ENCODE measurements at regions not wholly inside any gene's neighbourhood (a gene's known extent, or its start where the extent isn't known, plus 50 kb on each side); places are given as distances from the start of the nearest gene placed in this dataset.
A peak's percentile ranks its signal among the peaks of the same experiment; 100 is the strongest.
"Not testable (repeated sequence)": the region's sequence is repeated elsewhere in the genome, so short reads cannot be mapped to it uniquely, and the experiment has no call there.

DNA sequence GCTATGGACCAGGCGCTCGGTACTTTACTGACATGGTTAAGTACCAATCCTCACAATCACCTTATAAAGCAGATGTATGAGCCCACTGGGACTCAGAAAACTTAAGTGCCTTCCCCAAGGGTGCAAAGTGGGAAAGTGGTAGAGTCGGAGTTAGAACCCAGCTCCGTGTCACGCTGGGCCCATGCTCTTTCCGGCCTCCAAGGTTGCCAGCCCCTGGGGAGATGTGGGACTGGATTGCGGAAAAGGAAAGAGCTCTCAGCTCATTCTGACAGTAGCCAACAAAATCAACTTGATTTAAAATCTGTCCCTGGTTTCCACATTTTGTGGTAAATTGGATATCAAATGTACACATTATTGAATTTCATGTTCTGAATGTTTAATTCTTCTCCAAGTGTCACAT is 403.8 kb downstream of the DCDC2C start:
- Mint-ChIP-seq H3K4me3 (no peak overlapping the region), H3K27ac (no peak overlapping the region), H3K36me3 (no peaks in the 10 kb centered on the region), H3K4me1 (peaks cover 4% of the 10 kb centered on the region), H3K27me3 (ENCODE audit: insufficient read depth, low read depth) (peaks cover 9% of the 10 kb centered on the region), H3K9me3 (peaks cover 4% of the 10 kb centered on the region)
- Histone ChIP-seq H3K27me3 (no peaks in the 10 kb centered on the region), H3K4me1 (peaks cover 6% of the 10 kb centered on the region), H3K9me3 (ENCODE audit: low read depth) (no peaks in the 10 kb centered on the region), H3K9ac (no peak overlapping the region), H2AFZ (replicated peaks) (no peak overlapping the region), H3K36me3 (no peaks in the 10 kb centered on the region), H3K4me3 (no peak overlapping the region), H3K79me2 (ENCODE audit: low read depth) (no peaks in the 10 kb centered on the region), H3F3A (ENCODE audit: low read depth) (no peaks in the 10 kb centered on the region), H4K20me1 (ENCODE audit: low read depth) (no peaks in the 10 kb centered on the region), H3K27ac (no peak overlapping the region), H3K4me2 (no peak overlapping the region)
- DNase-seq (ENCODE audit: low spot score) = no peak
- TF ChIP-seq CTCF (IDR thresholded peaks at IDR 0.05) (no peak), EZH2 (IDR thresholded peaks at IDR 0.05) (no peak), EZH2phosphoT487 (IDR thresholded peaks at IDR 0.05) (no peak)

DNA sequence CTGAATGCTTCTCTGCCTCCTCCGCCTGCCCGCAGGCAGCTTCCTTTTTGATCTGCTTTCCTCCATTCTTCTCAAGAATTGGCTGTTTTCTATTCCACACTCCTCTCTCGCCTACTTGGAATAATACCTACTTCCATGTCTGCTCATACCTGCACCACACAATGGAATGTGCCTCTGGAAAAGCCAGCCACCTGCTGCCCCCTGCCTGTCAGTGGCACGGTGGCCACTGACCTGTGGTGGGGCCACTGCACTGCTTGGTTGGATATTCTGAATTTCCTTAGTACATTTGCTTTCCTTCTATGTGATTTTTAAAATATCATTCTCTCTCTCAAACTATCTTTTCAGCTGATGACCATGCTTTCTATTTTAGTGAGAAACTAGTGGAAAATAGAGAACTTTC is 406.9 kb downstream of the DCDC2C start:
- H3K9ac ChIP-seq = no peak overlapping the region
- Mint-ChIP-seq H3K36me3 (no peaks in the 10 kb centered on the region), H3K27me3 (ENCODE audit: insufficient read depth, low read depth) (peaks cover 7% of the 10 kb centered on the region), H3K9me3 (peaks cover under 1% of the 10 kb centered on the region), H3K4me1 (peaks cover 4% of the 10 kb centered on the region), H3K27ac (no peak overlapping the region), H3K4me3 (no peak overlapping the region)
- H3K79me2 ChIP-seq (ENCODE audit: low read depth) = no peaks in the 10 kb centered on the region
- no peaks in the 10 kb centered on the region for H3F3A ChIP-seq (ENCODE audit: low read depth)
- DNase-seq (ENCODE audit: low spot score) = no peak
- H3K4me1 ChIP-seq = no peaks in the 10 kb centered on the region
- H3K27me3 ChIP-seq = no peaks in the 10 kb centered on the region
- H3K36me3 ChIP-seq = no peaks in the 10 kb centered on the region
- no peaks in the 10 kb centered on the region for H3K9me3 ChIP-seq (ENCODE audit: low read depth)
- no peak overlapping the region for H3K27ac ChIP-seq
- no peaks in the 10 kb centered on the region for H4K20me1 ChIP-seq (ENCODE audit: low read depth)
- no peak overlapping the region for H3K4me3 ChIP-seq
- H2AFZ ChIP-seq (replicated peaks) = no peak overlapping the region
- no peak overlapping the region for H3K4me2 ChIP-seq
- peak; percentile 24 for TF ChIP-seq CTCF (IDR thresholded peaks at IDR 0.05)
- no peak for TF ChIP-seq EZH2 (IDR thresholded peaks at IDR 0.05)

DNA sequence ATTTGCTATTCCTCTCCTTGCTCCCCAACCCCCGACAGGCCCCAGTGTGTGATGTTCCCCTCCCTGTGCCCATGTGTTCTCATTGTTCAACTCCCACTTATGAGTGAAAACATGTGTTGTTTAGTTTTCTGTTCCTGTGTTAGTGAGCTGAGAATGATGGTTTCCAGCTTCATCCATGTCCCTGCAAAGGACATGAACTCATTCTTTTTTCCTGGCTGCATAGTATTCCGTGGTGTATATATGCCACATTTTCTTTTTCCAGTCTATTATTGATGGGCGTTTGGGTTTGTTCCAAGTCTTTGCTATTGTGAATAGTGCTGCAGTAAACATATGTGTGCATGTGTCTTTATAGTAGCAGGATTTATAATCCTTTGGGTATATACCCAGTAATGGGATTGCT is 412.1 kb downstream of the DCDC2C start:
- not testable (repeated sequence) for H3K27me3 Mint-ChIP-seq (ENCODE audit: insufficient read depth, low read depth); H3K36me3 ChIP-seq; H3K4me3 Mint-ChIP-seq; H3K36me3 Mint-ChIP-seq; H3K27ac Mint-ChIP-seq; H3K4me3 ChIP-seq; H3F3A ChIP-seq (ENCODE audit: low read depth); H3K9ac ChIP-seq; H3K4me1 Mint-ChIP-seq; H3K27me3 ChIP-seq; H2AFZ ChIP-seq (replicated peaks); H3K9me3 ChIP-seq (ENCODE audit: low read depth); H3K27ac ChIP-seq; H3K79me2 ChIP-seq (ENCODE audit: low read depth); DNase-seq (ENCODE audit: low spot score); H3K4me2 ChIP-seq; H4K20me1 ChIP-seq (ENCODE audit: low read depth); H3K4me1 ChIP-seq
- peaks cover 13% of the 10 kb centered on the region for H3K9me3 Mint-ChIP-seq

DNA sequence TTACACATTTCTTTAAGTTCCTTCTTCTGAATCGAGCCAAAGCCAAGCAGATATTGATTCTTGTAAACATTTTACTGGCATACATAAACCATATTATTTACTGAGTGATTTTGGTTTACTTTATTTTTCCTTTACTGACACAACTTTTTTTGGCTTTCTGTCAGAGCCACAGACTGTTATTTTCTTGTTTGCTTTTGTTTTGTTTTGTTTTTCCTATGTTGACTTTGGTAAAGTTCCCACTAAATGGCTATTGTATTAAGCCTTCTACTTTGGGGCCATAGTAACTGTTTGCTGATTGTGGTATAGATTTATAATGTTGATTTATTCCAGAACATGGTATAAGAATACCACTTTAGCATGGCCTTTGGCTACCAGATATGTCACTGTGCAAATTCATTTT is 419.4 kb downstream of the DCDC2C start:
- no peak overlapping the region for H3K27ac Mint-ChIP-seq
- no peaks in the 10 kb centered on the region for H3K36me3 Mint-ChIP-seq
- TF ChIP-seq EZH2 (IDR thresholded peaks at IDR 0.05) = no peak
- TF ChIP-seq EZH2phosphoT487 (IDR thresholded peaks at IDR 0.05) = no peak
- TF ChIP-seq CTCF (IDR thresholded peaks at IDR 0.05) = no peak
- H3K4me1 ChIP-seq = no peaks in the 10 kb centered on the region
- H4K20me1 ChIP-seq (ENCODE audit: low read depth) = no peaks in the 10 kb centered on the region
- H3K27me3 Mint-ChIP-seq (ENCODE audit: insufficient read depth, low read depth) = peaks cover 2% of the 10 kb centered on the region
- no peaks in the 10 kb centered on the region for H3K79me2 ChIP-seq (ENCODE audit: low read depth)
- no peaks in the 10 kb centered on the region for H3K4me1 Mint-ChIP-seq
- peaks cover 6% of the 10 kb centered on the region for H3K9me3 Mint-ChIP-seq
- H3K36me3 ChIP-seq = no peaks in the 10 kb centered on the region
- no peak overlapping the region for H3K4me3 Mint-ChIP-seq
- no peaks in the 10 kb centered on the region for H3F3A ChIP-seq (ENCODE audit: low read depth)
- H3K9me3 ChIP-seq (ENCODE audit: low read depth) = no peaks in the 10 kb centered on the region
- H2AFZ ChIP-seq (replicated peaks) = no peak overlapping the region
- no peak for DNase-seq (ENCODE audit: low spot score)
- H3K9ac ChIP-seq = no peak overlapping the region
- H3K4me2 ChIP-seq = no peak overlapping the region
- H3K27ac ChIP-seq = no peak overlapping the region
- no peaks in the 10 kb centered on the region for H3K27me3 ChIP-seq
- H3K4me3 ChIP-seq = no peak overlapping the region

Measured in neural progenitor cell (in vitro differentiated cells).